ES-I3 (cell line): ENCODE measurements at regions not wholly inside any gene's neighbourhood (a gene's known extent, or its start where the extent isn't known, plus 50 kb on each side); places are given as distances from the start of the nearest gene placed in this dataset.

ENCODE experiments used
- H3K36me3 ChIP-seq: 2 replicates; pipeline ENCODE4 v1.6.1; 2013; ENCODE audit warnings: mild to moderate bottlenecking, low read length, control low read depth, moderate library complexity; ENCODE audit not compliant: insufficient read depth
- H3K4me1 ChIP-seq: 2 replicates; pipeline ENCODE4 v1.6.1; 2013; ENCODE audit warnings: mild to moderate bottlenecking, control low read depth, low read length; ENCODE audit not compliant: insufficient read depth
- H3K9ac ChIP-seq: 2 replicates; pipeline ENCODE4 v1.6.1; 2013; ENCODE audit warnings: low read depth, mild to moderate bottlenecking, low read length, moderate library complexity
- H3K9me3 ChIP-seq: 2 replicates; pipeline ENCODE4 v1.6.1; 2013; ENCODE audit warnings: mild to moderate bottlenecking, low read length, moderate library complexity; ENCODE audit not compliant: control insufficient read depth, insufficient read depth

GRCh38 chr4:144501231-144501780, 144.7 kb upstream of the HHIP start:
- Histone ChIP-seq H3K4me1 (no peaks in the 10 kb centered on the region), H3K36me3 (no peaks in the 10 kb centered on the region), H3K9me3 (no peaks in the 10 kb centered on the region), H3K9ac (no peak overlapping the region)

GRCh38 chr4:144504883-144505282, 141.1 kb upstream of the HHIP start:
- no peaks in the 10 kb centered on the region for H3K4me1 ChIP-seq
- H3K9ac ChIP-seq = no peak overlapping the region
- H3K9me3 ChIP-seq = no peaks in the 10 kb centered on the region
- H3K36me3 ChIP-seq = no peaks in the 10 kb centered on the region

DNA sequence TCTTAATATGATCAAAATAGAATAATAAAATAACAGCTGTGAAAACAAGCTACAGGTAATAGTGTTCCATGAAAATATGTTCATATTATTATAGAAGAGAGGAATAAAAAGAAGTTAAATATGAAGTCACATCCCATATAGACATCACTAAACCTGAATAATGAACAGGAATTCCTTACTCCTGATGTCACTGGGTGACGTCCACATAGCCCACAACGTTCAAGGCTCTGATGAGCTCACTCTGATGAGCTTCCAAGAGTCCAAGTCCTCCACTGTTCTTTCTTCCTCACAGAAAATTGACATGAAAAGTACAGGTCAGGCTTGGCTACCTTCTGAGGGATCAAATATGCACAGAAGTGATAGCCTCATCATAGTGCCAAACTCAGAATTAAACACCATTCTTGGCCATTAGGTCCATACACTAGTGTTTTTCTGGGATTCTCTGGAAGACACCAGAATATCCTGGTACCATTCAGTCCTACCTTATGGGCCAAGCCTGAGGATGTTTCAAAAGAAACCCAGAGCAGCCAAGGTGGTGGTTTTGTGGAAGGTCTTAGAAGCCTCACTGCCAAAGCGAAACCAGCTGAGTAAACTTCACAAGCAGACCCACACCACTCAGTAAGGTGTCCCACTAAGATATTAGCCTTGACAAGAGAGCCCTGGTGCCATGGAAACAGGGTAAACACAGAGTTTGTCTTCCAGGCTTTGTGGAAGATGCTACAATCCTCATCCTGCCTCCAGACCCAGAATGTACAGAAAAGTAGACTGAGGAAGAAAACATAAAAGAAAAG, 138.4 kb upstream of the HHIP start:
- Histone ChIP-seq H3K9me3 (no peaks in the 10 kb centered on the region), H3K4me1 (no peaks in the 10 kb centered on the region), H3K9ac (no peak overlapping the region), H3K36me3 (no peaks in the 10 kb centered on the region)

DNA sequence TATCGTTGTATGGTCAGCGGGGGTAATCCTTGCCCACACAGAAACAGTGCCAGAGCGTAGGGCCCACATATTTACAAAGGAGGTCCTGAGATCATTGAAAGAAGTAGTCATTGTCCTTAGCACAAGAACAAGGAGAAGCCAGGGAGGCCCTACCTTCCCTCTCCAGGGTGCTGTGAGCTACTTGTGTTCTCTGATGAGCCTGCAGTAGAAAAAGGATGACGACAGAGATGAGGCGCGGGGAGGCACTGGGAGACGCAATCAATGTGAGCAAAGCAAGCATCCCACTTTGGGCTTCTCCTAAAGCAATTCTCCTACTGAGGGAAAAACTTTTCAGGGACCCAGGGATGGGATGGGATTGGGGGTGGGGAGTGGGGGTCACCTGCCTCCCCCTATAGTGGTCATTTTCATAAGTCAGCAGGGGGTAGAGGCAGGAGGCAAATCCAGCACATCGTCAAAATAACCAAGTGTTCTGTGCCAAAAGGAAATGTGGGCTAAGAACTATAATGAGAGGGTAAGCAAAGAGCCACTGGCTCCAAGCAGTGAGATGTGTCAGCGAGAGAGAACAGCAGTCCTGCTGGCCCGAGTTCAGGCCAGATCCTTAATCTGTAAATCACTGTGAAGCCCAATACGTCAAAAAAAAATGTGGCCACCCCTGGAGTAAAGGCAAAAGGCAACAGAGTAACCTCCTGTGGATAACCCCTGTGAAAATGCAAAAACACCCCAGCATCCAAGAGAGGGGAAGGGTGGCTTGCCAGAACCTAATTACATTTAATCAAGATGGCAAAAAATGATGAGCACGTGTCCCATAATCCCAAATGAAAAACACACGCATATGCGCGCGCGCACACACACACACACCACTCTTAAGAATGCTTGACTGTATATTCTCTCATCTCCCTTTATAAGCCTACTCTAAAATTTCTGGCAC, 136.6 kb upstream of the HHIP start:
- Histone ChIP-seq H3K9ac (no peak overlapping the region), H3K4me1 (no peaks in the 10 kb centered on the region), H3K9me3 (no peaks in the 10 kb centered on the region), H3K36me3 (no peaks in the 10 kb centered on the region)

DNA sequence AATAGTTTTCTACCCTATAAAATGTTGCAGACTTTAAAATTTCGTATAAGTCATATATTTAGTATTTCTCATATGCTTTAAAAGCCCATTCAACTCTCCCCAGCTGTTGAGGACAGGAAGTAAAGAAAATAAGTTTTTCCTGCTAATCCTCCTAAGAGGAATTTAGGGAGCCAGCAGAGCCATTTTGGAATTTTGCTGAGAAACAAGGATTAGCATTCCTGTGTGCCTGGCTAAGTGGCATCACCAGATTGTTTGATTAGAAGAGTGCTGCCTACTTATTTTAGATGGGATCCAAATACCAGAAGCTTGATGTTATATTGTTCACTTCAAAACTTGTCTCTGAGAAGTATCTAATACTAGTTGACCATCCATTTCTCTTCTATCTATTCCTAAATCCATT, 131.2 kb upstream of the HHIP start:
- H3K9ac ChIP-seq = no peak overlapping the region

GRCh38 chr4:144518181-144518895, 127.6 kb upstream of the HHIP start:
- Histone ChIP-seq H3K9ac (no peak overlapping the region), H3K36me3 (no peaks in the 10 kb centered on the region), H3K4me1 (no peaks in the 10 kb centered on the region), H3K9me3 (no peaks in the 10 kb centered on the region)

More for the DNA sequence above, 131.2 kb upstream of the HHIP start:
- Histone ChIP-seq H3K9me3 (no peaks in the 10 kb centered on the region), H3K4me1 (no peaks in the 10 kb centered on the region), H3K36me3 (no peaks in the 10 kb centered on the region)

GRCh38 chr4:144531841-144532240, 114.1 kb upstream of the HHIP start:
- Histone ChIP-seq H3K4me1 (no peaks in the 10 kb centered on the region), H3K9ac (no peak overlapping the region), H3K9me3 (no peaks in the 10 kb centered on the region), H3K36me3 (no peaks in the 10 kb centered on the region)

GRCh38 chr4:144547678-144548298, 98.2 kb upstream of the HHIP start:
- no peak overlapping the region for H3K9ac ChIP-seq
- no peaks in the 10 kb centered on the region for H3K9me3 ChIP-seq
- no peaks in the 10 kb centered on the region for H3K4me1 ChIP-seq
- H3K36me3 ChIP-seq = no peaks in the 10 kb centered on the region; the same call in 1 of the 2 replicates

DNA sequence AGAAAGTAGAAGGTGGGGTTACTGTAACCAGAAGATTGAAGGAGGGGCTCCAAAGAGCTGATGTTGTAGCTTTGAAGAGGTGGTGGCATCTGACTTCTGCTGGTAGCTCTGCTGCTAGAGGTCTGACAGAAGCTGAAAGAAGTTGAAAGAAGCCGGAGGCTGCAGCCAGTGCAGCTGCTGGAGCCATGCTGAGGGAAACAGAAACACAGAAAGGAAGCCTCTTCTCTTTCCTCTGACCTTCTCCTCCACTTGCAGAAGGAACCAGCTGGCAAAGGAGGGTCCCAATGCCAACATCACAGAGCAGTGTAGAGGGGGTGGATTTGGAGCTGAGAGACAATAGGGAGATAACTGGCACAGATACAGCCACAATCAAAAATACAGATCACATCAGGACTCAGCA, 89.3 kb upstream of the HHIP start:
- no peaks in the 10 kb centered on the region for H3K4me1 ChIP-seq
- no peaks in the 10 kb centered on the region for H3K36me3 ChIP-seq
- no peaks in the 10 kb centered on the region for H3K9me3 ChIP-seq
- no peak overlapping the region for H3K9ac ChIP-seq

DNA sequence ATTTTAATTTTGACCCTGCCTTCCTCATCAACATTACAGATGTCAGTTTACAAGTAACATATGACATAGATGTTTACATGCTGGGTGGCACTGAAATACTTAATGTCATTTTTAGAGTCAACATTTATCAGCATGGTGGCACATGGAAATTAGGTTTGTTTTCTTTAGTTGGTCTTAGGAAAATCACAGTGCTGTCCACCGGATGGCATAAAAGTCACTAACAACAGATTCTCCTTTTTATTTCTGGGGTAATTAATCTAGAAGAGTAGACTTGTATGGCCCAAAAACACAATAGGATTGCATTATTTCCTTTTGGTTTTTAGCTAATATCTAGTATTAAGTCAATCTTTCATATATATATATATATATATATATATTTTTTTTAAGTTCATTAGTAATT, 88.6 kb upstream of the HHIP start:
- Histone ChIP-seq H3K4me1 (no peaks in the 10 kb centered on the region), H3K9ac (no peak overlapping the region), H3K9me3 (no peaks in the 10 kb centered on the region), H3K36me3 (no peaks in the 10 kb centered on the region)

GRCh38 chr4:144562019-144562705, 83.8 kb upstream of the HHIP start:
- no peaks in the 10 kb centered on the region for H3K36me3 ChIP-seq
- no peaks in the 10 kb centered on the region for H3K4me1 ChIP-seq
- H3K9ac ChIP-seq = no peak overlapping the region
- H3K9me3 ChIP-seq = no peaks in the 10 kb centered on the region

GRCh38 chr4:144564358-144564757, 81.6 kb upstream of the HHIP start:
- H3K36me3 ChIP-seq = no peaks in the 10 kb centered on the region
- no peaks in the 10 kb centered on the region for H3K4me1 ChIP-seq
- no peaks in the 10 kb centered on the region for H3K9me3 ChIP-seq

DNA sequence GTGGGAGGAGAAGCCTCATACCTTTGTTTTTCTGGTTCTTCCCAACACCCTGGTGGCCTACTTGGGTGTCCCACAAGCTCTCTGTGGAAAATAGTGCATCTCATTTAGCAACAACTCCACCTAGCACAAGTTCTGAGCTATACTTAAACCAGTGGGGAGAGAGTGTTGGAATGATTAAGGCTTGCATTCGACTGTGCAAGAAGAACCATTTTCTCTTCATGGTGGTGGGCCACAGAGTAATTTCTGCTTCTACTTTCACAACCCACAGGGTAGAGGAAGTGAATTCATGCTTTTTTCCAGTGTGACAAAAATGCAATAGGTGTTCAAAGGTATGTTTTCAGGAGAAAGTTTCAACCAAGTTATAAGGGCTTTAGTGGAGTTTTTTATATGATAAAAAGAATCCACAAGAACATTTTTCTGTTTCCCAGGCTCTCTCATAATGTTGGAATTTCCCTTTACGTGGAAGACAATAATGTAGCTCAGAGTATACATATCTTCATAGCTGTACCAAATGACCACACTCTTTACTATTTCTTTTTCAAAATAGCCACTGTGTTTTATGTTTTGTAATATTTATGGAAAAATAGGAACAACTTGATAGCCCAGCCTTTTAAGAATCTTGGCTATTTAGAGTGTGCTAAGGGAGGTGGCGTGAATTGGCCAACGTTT, 80.3 kb upstream of the HHIP start:
- Histone ChIP-seq H3K9me3 (no peaks in the 10 kb centered on the region), H3K4me1 (no peaks in the 10 kb centered on the region), H3K9ac (no peak overlapping the region), H3K36me3 (no peaks in the 10 kb centered on the region)

More at GRCh38 chr4:144564358-144564757, 81.6 kb upstream of the HHIP start:
- no peak overlapping the region for H3K9ac ChIP-seq
